ENCODE measurements at regions not wholly inside any gene's neighbourhood (a gene's known extent, or its start where the extent isn't known, plus 50 kb on each side); places are given as distances from the start of the nearest gene placed in this dataset.

DNA sequence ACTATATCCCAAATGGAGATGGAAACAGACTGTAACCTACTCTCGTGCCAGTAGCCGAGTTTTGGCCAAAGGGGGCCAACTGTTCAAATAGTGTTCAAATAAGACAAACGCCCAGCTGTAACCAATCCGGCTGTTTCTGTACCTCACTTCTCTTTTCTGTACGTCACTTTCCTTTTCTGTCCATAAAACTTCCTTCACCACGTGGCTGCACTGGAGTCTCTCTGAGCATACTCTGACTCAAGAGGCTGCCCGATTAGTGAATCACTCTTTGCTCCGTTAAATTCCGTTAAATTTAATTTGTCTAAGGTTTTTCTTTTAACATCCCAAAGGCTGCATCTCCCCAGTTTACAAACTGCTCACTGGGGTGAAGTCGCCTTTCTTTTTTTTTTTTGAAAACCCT is 219.2 kb upstream of the P2RY1 start:
- TF ChIP-seq CTCF (IDR thresholded peaks at IDR 0.05; ENCODE audit: borderline replicate concordance, extremely low read depth, low read length, poor library complexity, severe bottlenecking) (no peak), EZH2 (IDR thresholded peaks at IDR 0.05; ENCODE audit: borderline replicate concordance, low read depth, low read length, severe bottlenecking) (no peak)

All from DND-41 (cell line).